ENCODE measurements at regions not wholly inside any gene's neighbourhood (a gene's known extent, or its start where the extent isn't known, plus 50 kb on each side); places are given as distances from the start of the nearest gene placed in this dataset.

DNA sequence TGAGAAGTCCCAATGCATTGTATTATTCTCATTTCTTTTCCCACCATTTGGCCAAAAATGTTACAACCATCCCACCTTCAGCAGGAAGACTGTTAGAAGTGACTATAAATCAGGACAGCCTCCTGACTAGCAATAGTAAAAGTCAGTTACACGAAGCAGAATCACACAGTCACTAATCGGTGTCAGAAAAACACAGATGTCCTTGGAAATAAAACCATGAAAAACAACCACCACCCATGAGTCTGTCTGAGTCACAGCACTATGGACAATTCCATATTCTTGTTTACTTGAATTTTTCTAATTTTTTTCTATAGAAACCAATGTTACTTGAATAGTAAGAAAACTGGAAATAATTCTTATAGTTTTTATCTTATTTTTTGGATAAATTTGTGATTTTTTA lies 81.9 kb upstream of the FRMD4A start:
- TF ChIP-seq, protein P1, sequence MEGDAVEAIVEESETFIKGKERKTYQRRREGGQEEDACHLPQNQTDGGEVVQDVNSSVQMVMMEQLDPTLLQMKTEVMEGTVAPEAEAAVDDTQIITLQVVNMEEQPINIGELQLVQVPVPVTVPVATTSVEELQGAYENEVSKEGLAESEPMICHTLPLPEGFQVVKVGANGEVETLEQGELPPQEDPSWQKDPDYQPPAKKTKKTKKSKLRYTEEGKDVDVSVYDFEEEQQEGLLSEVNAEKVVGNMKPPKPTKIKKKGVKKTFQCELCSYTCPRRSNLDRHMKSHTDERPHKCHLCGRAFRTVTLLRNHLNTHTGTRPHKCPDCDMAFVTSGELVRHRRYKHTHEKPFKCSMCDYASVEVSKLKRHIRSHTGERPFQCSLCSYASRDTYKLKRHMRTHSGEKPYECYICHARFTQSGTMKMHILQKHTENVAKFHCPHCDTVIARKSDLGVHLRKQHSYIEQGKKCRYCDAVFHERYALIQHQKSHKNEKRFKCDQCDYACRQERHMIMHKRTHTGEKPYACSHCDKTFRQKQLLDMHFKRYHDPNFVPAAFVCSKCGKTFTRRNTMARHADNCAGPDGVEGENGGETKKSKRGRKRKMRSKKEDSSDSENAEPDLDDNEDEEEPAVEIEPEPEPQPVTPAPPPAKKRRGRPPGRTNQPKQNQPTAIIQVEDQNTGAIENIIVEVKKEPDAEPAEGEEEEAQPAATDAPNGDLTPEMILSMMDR (conservative IDR thresholded peaks at IDR 0.05; ENCODE audit: low read depth, low read length): no peak
- no peak for TF ChIP-seq EZH2 (IDR thresholded peaks at IDR 0.05; ENCODE audit: borderline replicate concordance, low read depth, low read length, poor library complexity, severe bottlenecking)

Measured in A673 (cell line).